Forelimb muscle (tissue), 1 donor: ENCODE measurements at regions not wholly inside any gene's neighbourhood (a gene's known extent, or its start where the extent isn't known, plus 50 kb on each side); places are given as distances from the start of the nearest gene placed in this dataset.
"Not testable (repeated sequence)": the region's sequence is repeated elsewhere in the genome, so short reads cannot be mapped to it uniquely, and the experiment has no call there.

Experiments used
- DNase-seq: peaks from one replicate; pipeline ENCODE4 v3.0.0-alpha.2; 2013; ENCODE audit warnings: low read depth

DNA sequence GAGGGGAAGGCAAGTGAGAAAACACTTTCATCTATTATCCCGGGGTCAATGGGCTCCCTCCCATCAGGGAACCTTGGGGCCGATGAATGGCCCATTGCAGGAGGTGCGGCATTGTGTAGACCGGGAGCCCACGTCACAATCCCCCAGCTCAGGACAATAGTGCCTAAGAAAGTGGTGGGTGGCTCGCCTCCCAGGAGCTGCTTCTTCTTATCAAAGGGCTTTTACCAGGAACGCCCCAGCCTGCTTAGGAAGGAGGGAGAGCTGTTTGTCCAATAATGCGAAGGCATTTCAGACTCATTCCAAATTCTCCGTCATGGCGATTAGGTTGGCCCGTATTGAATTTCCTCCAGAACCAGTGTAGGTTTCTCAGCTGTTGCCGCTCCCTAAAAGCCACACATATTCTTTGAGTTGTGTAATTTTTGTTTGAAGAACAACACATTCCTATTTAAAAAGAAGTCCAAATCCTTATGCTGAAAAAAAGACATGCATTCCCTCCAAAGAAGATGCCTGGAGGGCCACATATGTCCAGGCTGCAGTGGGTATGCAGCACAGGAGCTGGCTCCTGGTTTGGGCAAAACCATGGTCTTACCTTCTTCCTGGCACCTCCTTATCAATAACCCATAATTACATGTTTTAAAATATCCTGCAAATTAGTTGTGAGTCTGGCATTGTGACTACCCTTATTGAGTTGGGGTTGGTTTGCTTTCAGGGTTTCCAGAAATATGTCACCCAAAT is 264.7 kb downstream of the MYCN start:
- DNase-seq, result no peak

DNA sequence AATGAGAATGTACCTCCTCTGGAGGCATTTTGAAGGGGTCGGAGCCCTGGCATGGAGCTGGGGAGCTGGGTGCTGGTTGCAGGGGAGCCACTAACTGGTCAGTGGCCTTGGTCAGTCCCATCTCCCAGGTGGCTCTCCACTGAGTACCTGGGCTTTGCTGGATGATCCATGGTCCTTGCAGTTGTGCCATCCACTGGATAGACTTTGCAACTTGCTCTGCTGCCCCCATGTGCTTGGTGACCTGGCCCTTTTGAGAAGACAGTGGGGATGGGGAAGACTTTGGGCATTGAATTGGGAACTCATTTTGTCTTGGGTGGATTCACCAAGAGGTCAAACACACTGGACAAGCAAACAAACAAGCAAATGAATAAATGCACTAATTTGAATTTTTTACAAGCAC is 263.9 kb downstream of the MYCN start:
- no peak for DNase-seq

DNA sequence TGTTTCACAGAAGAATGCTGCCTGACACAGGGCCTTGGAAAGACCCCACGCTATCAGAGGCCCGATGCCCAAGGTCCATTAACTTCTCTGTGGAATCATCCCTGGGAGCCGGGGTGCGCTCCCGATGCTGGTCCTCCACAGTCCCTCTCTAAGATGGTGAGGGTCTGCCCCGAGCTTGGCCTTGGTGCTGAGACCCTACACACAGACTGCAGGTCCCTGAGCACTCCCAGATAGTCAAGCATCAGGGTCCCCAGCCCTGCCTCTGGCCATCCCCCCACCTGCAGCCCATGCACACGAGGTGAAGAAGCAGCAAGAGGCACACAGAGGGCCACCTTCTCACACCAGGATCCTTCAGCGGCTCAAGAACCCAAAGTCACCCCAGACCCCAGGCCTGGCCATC is 263.3 kb downstream of the MYCN start:
- DNase-seq, result no peak

DNA sequence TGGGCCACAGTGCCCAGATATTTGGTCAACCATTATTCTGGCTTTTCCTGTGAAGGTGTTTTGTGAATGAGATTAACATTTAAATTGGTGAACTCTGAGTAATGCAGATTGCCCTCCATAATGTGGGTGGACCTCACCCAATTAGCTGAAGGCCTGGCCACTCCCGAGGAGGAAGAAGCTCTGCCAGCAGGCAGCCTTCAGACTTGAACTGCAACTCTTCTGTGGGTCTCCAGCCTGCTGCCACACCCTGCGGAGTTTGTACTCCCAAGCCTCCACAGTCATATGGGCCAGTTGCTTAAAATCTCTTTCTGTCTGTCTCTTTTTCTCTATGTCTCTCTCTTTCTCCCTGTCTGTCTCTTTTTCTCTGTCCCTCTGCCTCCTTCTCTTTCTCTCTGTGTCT is 262.7 kb downstream of the MYCN start:
- DNase-seq, result no peak

DNA sequence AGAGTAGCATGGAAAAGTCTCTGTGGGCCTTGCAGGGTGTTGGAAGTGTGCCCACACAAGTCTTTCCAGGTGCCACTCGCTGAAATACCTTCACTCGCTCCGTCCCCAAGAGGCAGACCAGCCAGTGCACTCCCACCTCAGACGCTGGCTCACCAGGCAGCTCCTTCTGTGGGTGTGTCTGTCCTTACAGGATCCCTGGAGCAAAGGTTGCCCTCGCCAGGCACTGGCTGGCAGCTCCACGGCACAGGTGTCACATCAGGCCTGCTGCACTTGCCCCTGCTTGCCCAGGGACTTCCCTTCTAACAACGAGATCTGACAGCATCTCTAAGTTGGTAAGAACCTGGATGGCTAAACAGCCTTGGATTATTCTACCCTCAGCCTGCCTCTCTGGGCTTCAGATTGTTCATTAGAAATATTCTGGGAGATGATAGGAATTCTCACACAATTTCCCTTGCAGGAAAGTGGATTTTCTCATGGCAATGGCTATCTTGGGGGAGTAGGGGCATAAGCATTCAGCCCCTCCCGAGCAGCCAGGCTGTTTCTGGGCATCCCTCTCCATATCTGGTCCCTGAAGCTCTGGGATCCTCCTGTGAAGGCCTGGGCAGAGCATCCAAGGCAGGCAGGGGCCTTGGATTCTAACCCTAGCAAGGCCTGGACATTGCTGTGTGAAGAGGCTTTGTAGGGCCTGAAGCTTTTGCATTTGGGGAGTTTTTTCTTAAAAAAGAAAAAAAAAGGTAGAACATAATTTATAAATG is 262.1 kb downstream of the MYCN start:
- DNase-seq, result no peak

DNA sequence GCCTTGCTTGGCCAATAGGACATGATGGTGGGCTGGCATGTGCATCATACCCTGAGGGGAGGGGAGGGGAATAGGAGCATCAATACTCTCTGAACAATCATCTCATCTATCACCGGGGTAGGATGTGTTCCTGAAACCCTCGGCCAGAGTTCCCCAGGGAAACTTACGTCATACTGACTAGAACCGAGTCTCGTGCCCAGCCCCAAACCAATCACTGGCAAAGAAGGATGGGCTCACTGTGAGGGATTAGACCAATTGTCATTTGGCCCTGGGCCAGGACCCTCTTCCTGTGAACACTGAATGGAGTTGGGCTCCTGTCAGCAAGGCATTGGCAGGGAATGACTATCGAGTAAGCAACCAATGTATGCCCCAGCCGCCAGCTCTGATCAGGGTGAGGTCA is 261.5 kb downstream of the MYCN start:
- no peak for DNase-seq

DNA sequence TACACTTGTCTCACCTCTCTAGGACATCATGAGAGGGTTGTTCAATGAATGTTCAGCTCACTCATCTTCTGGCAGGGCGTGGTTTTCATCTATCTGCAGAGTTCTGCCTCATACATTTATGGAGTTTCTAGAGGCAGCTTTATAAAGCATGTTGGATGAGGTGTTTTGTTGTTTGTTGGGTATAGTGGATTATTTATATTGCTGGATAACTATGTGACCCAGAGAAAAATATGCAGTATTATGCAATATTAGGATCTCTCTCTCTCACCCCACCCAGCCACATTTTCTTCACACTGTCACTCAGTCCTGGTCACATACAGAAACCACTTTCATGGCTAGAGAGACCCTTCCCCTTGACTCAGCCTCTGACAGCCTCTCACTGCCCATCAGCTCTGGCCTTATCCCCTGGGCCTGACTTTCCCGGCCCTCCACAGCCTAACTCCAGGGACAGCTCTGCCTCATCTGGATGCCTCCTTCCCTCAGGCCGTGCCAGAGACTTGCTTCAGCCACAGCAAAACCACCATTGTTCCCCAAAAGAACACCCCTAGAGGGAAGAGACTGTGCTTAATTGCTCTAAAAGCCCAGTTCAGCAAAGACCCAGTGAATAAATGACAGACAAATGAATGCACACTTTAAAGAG is 260.3 kb downstream of the MYCN start:
- DNase-seq, result no peak

DNA sequence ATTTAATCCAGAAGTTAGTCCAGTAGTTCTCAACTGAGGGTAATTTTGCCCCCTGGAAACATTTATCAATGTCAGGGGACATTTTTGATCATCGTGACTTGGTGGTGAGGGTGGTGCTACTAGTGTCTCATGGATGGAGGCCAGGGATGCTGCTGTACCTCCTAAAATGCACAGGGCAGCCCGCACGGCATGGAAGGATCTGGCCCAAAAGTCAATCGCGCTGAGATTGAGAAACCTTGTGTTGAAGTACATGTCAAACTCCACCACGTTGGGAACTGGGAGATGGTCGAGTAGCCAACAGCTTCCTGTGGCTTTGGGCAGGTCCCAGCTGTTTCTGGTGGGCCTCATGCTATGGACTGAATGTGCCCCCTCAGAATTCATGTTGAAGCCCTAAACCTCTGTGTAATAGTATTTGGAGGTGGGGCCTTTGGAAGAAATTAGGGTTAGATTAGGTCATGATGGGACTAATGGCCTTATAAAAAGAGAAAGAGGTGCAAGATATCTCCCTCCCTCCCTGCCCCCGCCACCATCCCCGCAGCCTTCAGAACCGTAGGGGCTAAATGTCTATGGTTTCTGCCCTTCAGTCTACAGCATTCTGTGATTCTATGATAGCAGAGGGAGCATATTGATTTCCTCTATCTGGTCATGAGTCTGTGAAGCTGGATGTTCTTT is 259.7 kb downstream of the MYCN start:
- DNase-seq, result no peak

DNA sequence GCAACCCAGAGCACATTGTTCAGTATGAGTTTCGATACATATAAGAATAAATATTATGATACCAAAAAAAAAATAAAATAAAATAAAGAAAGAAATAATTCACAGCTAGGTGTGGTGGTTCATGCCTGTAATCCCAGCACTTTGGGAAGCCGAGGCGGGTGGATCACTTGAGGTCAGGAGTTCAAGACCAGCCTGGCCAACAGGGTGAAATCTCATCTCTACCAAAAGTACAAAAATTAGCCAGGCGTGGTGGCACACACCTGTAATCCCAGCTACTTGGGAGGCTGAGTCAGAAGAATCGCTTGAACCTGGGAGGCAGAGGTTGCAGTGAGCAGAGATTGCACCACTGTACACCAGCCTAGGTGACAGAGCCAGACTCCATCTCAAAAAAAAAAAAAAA is 258.9 kb downstream of the MYCN start:
- DNase-seq, result not testable (repeated sequence)

DNA sequence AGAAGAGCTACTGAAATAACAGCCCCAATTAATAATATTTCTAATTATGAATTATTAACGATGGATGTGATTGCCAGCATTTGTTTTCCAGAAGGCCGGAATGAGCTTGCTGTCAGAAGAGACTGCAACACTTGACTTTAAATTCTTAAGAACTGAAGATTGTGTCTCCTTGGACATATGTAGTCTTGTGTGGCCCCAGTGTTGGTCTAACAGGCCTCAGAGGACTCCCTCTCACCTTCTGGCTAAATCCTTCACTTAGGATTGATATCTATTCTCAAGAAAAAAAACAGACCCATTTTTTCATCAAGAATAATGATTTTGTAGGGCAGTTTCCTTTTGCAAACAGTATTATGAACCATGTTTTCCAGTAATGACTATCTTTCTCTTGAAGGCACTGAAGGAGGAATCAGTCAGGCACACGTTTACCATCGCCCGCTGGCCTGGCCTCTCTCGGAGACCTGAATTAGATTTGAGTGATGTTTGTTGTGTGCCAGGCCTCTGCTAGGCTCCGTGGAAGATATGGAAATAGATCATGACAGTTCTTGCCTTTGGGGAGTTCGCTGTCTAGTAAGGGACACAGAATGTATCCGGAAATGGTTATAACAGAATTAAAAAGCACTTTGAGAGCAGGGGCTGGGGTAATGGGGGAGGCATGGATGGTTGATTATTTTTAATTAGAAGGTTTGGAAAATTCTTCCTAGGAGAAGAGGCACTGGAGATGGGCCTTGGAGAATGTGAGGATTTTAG is 258.0 kb downstream of the MYCN start:
- DNase-seq, result no peak

DNA sequence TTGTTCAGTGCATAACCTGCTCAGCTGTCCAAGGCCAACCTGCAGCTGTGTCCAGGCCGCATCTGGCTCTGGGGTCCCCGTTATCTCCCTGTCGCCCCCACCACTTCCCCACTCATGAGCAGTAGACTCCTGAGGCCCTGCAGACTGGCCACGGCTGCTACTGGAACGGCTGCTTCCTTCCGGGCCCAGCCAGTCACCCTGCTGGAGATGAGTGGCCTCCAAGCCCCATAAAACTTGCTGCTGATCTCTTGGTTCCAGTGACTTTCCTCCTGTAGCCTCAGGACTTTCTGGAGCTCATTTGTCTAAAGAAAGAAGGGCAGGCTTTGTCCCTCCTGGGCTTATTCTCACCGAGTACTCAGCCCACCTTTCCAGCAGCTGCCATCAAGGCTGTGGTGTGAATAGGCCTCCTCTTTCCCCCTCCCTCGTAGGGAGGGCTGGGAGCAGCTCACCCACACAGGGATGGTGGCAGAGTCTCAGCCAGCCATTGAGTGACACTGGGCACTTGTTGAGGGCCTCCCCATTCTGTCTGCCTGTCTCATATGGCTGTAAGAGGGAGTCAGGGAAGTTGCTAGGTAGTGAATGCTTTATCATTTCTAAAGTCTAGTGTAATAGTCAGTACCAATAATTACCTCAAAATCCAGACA is 257.3 kb downstream of the MYCN start:
- no peak for DNase-seq

DNA sequence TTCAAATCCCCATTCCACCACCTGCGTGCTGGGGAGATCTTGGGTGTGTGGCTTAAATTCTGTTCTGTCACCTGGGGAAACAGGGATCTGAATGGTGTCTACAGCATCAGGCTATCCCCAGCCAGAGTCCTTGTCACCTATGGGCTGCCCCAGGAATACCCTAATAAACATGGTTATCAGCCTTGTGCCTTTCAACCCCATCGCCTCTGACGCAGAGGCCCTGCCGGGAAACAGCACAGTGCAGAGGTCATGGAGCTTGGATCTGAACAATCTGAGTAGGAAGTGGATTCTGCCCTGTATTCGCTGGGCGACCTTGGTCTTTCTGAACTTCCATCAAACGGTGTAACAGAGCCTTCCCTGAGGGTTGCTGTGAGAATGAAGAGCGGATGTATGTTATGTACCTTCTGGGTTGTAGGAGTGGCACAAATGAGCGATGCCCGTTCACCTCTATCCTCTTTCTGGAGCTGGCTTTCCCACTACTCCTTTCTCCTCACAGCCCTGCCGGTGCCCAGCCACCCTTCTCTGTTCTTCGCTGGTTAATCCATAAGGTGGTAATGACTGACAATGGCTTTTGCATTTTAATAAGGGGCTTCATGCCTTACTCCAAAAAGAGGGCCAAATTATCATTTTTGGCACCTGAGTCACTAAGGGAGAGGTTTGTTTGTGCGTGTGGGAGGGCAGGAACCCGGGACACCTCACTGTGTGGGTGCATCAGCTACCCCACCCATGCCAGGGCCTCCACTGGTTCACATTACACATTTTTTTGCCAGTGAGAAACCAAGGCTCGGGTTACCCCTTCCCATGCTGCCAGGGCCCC is 256.5 kb downstream of the MYCN start:
- no peak for DNase-seq

DNA sequence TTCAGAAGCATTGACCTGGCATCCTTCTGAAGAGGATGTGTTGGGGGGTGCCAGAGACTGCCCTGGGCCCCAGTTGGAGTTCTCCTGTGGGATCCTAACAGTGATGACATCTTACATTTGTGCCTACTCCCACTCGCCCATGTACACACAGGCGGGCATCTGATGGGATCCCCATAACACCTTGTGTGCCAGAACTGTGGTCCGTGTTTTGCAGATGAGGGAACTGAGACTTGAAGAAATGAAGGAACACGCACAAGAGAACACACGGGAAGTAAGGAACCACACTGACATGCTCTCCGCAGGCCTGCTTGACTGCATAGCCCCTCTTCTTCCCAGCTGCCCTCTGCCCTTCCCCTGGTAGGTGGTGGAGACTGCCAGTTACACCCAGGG is 255.3 kb downstream of the MYCN start:
- DNase-seq, result no peak

DNA sequence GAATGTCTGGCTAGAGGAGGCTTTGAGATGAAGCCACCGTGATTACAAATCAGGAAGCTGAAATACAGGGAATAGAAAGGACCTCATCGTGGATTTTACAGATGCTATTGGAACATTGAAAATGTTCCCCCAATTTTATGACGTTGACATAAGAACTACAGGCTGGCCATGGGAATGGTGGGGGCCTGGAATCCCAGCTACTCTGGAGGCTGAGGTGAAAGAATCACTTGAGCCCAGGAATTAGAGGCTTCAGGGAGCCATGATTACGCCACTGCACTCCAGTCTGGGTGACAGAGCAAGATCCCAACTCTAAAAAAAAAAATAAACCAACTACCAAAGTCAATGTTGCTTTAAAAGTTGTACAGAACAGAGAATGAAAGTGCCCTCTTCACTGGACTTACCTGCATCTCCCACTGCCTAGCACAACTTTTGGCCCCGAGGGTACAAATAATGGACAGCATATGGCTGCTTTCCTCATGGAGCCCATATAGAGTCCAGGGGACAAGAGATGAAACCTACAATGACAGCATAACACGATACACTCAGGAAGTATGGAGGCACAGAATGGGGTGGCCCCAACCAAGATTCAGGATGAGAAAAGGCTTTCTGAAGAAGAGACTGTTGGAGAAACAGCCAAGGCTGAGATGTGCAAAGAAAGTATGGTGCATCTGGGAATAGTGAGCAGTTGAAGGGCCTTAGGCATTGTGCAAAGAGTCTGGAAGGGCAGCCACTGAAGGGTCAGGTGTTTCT is 254.8 kb downstream of the MYCN start:
- DNase-seq, result no peak

DNA sequence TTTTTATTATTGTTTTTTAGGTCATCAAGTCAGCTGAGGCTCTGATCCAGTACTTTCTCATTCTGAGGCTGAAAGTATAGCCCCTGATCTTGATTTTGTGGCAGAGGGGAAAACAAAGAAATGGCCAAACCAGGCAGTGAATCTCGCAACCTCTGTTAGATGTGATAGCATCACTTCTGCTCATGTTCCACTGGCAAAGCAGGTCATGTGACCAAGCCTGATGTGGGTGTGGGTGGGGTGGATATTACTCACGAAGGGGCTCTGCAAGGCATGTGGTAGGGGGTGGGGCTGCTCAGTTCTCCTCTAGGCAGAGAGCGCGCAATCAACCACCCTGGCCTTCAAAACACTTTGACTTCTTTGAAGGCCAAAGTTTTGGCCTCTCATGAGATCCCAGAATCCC is 254.2 kb downstream of the MYCN start:
- DNase-seq, result no peak

DNA sequence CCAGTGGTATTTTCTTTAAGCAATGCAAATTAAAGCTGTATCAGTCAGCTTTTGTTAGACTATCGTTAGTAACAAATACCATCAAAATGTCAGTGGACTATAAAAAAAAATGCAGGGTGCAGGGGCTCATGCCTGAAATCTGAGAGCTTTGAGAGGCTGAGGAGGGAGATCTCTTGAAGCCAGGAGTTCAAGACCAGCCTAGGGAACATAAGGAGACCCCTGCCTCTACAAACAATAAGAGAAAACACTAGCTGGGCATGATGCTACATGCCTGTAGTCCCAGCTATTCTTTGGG is 253.7 kb downstream of the MYCN start:
- DNase-seq, result no peak

DNA sequence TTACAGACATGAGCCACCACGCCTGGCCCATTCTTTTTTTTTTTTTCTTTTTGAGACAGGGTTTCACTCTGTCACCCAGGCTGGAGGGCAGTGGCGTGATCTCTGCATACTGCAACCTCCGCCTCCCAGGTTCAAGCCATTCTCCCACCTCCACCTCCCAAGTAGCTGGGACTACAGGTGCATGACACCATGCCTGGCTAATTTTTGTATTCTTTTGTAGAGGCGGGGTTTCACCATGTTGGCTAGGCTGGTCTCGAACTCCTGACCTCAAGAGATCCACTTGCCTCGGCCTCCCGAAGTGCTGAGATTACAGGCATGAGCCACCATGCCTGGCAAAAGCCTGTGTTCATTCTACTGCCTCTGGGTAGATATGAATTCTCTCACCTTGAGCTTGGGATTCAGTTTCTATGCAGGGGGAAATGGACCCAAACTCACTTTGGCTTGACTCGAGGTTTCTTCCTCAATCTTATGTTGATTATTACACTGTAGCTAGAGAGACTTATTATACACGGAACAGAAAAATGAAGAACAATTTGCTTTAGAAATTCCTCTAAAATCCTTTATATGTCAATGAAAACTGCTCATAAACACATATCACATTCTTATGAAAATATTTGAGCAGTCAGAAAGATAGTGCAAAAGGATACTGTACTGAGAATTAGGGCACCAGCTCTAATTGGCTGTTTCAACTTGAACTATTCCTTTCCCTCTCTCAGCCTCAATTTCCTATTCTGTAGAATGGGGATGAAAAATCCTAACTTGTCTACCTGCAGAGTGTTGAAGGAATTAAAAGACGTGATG is 252.3 kb downstream of the MYCN start:
- no peak for DNase-seq

DNA sequence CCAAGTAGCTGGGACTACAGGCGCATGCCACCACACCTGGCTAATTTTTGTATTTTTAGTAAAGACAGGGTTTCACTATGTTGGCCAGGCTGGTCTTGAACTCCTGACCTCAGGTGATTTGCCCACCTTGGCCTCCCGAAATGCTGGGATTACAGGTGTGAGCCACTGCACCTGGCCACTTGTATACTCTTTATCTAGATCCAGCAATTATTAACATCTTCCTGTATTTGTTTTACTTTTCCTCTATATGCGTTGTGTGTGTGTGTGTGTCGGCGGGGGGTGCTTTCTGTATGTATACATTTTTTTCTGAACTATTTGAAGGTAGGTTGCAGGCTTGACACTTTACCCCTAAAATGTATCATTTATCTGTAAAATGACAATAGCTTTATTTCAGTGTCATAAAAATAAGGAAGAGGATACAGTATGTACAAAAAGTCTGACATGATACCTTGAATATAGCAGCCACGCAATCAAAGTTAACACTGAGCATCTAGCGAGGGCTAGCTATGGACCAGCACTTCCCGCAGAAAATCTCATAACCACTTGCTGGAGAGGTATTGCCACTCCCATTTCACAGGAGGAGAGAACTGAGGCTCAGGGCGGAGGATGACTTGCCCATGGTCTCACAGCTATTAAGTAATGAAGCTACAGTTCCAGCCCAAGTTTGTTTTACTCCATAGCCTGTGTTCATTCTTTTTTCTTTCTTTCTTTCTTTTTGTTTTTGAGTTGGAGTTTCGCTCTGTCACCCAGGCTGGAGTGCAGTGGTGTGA is 251.3 kb downstream of the MYCN start:
- no peak for DNase-seq
